ENCODE measurements at regions not wholly inside any gene's neighbourhood (a gene's known extent, or its start where the extent isn't known, plus 50 kb on each side); places are given as distances from the start of the nearest gene placed in this dataset.
"Not testable (repeated sequence)": the region's sequence is repeated elsewhere in the genome, so short reads cannot be mapped to it uniquely, and the experiment has no call there.

- ChIA-PET CTCF (no interaction called here), POLR2A (no interaction called here)
- TF ChIP-seq PKNOX1 (IDR thresholded peaks at IDR 0.05) (no peak), ARNT (IDR thresholded peaks at IDR 0.05) (no peak), FOXK2 (IDR thresholded peaks at IDR 0.05) (no peak)
- DNase-seq (ENCODE audit: extremely low spot score), result no peak
These were observed 66.1 kb upstream of the SMURF2 start for GRCh38 chr17:64728041-64728695.

- DNase-seq (ENCODE audit: extremely low spot score); CTCF ChIA-PET; POLR2A ChIA-PET: not testable (repeated sequence)
These were observed 63.9 kb upstream of the SMURF2 start for GRCh38 chr17:64726025-64726424.

- POLR2A ChIA-PET; CTCF ChIA-PET; DNase-seq (ENCODE audit: extremely low spot score): not testable (repeated sequence)
These were observed 62.1 kb upstream of the SMURF2 start for GRCh38 chr17:64724246-64724645.

GRCh38 chr17:64723781-64724180, 61.7 kb upstream of the SMURF2 start:
- CTCF ChIA-PET, result no interaction called here
- TF ChIP-seq NFRKB (IDR thresholded peaks at IDR 0.05) (no peak), SP1 (IDR thresholded peaks at IDR 0.05) (no peak), LEF1 (IDR thresholded peaks at IDR 0.05; ENCODE audit: borderline replicate concordance) (no peak), ARNT (IDR thresholded peaks at IDR 0.05) (no peak), PKNOX1 (IDR thresholded peaks at IDR 0.05) (no peak), BHLHE40 (IDR thresholded peaks at IDR 0.05; ENCODE audit: borderline replicate concordance) (no peak), HDGF (IDR thresholded peaks at IDR 0.05; ENCODE audit: borderline replicate concordance) (no peak), FOXA1 (IDR thresholded peaks at IDR 0.05) (no peak), L3MBTL2 (conservative IDR thresholded peaks at IDR 0.05) (no peak), TARDBP (IDR thresholded peaks at IDR 0.05) (no peak), CTBP1 (IDR thresholded peaks at IDR 0.05; ENCODE audit: borderline replicate concordance) (no peak), ZNF384 (IDR thresholded peaks at IDR 0.05) (no peak), SUZ12 (IDR thresholded peaks at IDR 0.05) (no peak), ELF4 (IDR thresholded peaks at IDR 0.05) (no peak), FOXM1 (IDR thresholded peaks at IDR 0.05; ENCODE audit: borderline replicate concordance) (no peak), FOXK2 (IDR thresholded peaks at IDR 0.05) (no peak)
- DNase-seq (ENCODE audit: extremely low spot score), result no peak
- POLR2A ChIA-PET, result no interaction called here

GRCh38 chr17:64721556-64721955, 59.4 kb upstream of the SMURF2 start:
- CTCF ChIA-PET; DNase-seq (ENCODE audit: extremely low spot score); POLR2A ChIA-PET: not testable (repeated sequence)

GRCh38 chr17:64720253-64720652, 58.1 kb upstream of the SMURF2 start:
- DNase-seq (ENCODE audit: extremely low spot score); CTCF ChIA-PET: not testable (repeated sequence)
- POLR2A ChIA-PET, result interaction anchor here (0.7 kb wide), 1 partner anchor 215 kb away, joined by 3 read pairs; no protein-coding TSS in a partner anchor

- CTCF ChIA-PET; DNase-seq (ENCODE audit: extremely low spot score): not testable (repeated sequence)
- POLR2A ChIA-PET, result interaction anchor here (0.7 kb wide), 1 partner anchor 214 kb away, joined by 3 read pairs; no protein-coding TSS in a partner anchor
These were observed 57.4 kb upstream of the SMURF2 start for GRCh38 chr17:64719517-64719916.

- POLR2A ChIA-PET; DNase-seq (ENCODE audit: extremely low spot score); CTCF ChIA-PET: not testable (repeated sequence)
These were observed 56.7 kb upstream of the SMURF2 start for GRCh38 chr17:64718816-64719215.

- ChIA-PET POLR2A (no interaction called here), CTCF (no interaction called here)
- no peak for DNase-seq (ENCODE audit: extremely low spot score)
These were observed 56.0 kb upstream of the SMURF2 start for GRCh38 chr17:64718058-64718457.

GRCh38 chr17:64716496-64716895, 54.4 kb upstream of the SMURF2 start:
- CTCF ChIA-PET; DNase-seq (ENCODE audit: extremely low spot score); POLR2A ChIA-PET: not testable (repeated sequence)

More at GRCh38 chr17:64718058-64718457, 56.0 kb upstream of the SMURF2 start:
- TF ChIP-seq FOXA1 (IDR thresholded peaks at IDR 0.05) (no peak), SUZ12 (IDR thresholded peaks at IDR 0.05) (no peak), L3MBTL2 (conservative IDR thresholded peaks at IDR 0.05) (no peak), TARDBP (IDR thresholded peaks at IDR 0.05) (no peak), FOXM1 (IDR thresholded peaks at IDR 0.05; ENCODE audit: borderline replicate concordance) (no peak), LEF1 (IDR thresholded peaks at IDR 0.05; ENCODE audit: borderline replicate concordance) (no peak), ELF4 (IDR thresholded peaks at IDR 0.05) (no peak), PKNOX1 (IDR thresholded peaks at IDR 0.05) (no peak), ARNT (IDR thresholded peaks at IDR 0.05) (no peak), NFRKB (IDR thresholded peaks at IDR 0.05) (no peak), BHLHE40 (IDR thresholded peaks at IDR 0.05; ENCODE audit: borderline replicate concordance) (no peak)

GRCh38 chr17:64713786-64714185, 51.7 kb upstream of the SMURF2 start:
- CTCF ChIA-PET; DNase-seq (ENCODE audit: extremely low spot score): not testable (repeated sequence)

GRCh38 chr17:64712557-64713351, 50.6 kb upstream of the SMURF2 start:
- DNase-seq (ENCODE audit: extremely low spot score); POLR2A ChIA-PET: not testable (repeated sequence)
- CTCF ChIA-PET, result interaction anchor here (0.7 kb wide), 1 partner anchor 215 kb away, joined by 3 read pairs; no protein-coding TSS in a partner anchor

More at GRCh38 chr17:64713786-64714185, 51.7 kb upstream of the SMURF2 start:
- POLR2A ChIA-PET, result not testable (repeated sequence)
